Dedifferentiated amniotic fluid mesenchymal stem cell (primary cell): ENCODE measurements at regions not wholly inside any gene's neighbourhood (a gene's known extent, or its start where the extent isn't known, plus 50 kb on each side); places are given as distances from the start of the nearest gene placed in this dataset.

ENCODE experiments used
- DNase-seq: peaks from one replicate; pipeline ENCODE4 v3.0.0-alpha.2; 2016; ENCODE audit errors: extremely low spot score

GRCh38 chr1:221626041-221626440 is 115.8 kb downstream of the DUSP10 start:
- DNase-seq = no peak

GRCh38 chr1:221630236-221630635 is 111.7 kb downstream of the DUSP10 start:
- no peak for DNase-seq

DNA sequence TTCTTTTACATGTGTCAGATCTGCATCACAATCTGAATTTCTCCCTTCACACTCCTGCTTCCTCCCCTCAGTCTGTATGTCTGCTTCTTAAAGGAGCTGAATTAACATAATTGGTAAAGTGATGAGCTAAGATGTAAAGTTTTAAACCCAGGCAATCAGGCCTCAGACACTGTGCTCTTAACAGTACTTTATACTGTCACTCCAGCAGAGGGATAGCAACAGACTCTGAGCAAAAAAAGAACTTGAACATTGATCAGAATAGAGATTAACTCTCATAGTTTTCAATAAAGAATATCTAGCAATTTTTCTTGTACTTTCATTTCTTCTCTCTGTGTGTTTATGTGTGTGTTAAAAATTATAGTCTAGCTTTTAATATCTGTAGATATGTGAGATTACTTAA is 110.3 kb downstream of the DUSP10 start:
- no peak for DNase-seq

- no peak for DNase-seq
Observed at GRCh38 chr1:221632072-221632471, 109.8 kb downstream of the DUSP10 start.

DNA sequence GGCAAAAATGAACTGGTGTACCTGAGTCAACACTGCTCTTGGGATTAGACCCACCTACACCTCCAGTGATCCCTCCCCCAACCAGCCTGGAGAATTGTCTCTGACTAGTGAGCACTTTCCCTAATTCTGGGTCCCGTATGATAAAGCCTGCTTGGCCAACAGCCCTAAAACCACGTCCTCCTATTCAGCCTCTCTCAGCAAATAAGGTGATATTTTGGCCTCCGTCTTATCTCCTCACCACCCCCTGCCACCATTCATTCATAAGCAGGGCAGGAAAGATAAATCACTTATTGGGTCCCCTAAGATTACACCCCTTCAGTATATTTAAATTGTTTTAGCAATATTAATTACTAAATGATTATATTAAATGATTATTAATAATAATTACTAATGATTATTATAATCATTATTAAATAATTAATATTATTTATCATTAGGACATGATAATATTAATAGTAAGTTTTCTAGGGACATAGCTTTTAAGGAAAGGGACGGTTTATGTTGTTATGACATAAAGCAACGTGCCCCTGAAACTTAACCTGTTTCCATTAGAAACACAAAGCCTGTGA is 108.0 kb downstream of the DUSP10 start:
- DNase-seq = no peak

DNA sequence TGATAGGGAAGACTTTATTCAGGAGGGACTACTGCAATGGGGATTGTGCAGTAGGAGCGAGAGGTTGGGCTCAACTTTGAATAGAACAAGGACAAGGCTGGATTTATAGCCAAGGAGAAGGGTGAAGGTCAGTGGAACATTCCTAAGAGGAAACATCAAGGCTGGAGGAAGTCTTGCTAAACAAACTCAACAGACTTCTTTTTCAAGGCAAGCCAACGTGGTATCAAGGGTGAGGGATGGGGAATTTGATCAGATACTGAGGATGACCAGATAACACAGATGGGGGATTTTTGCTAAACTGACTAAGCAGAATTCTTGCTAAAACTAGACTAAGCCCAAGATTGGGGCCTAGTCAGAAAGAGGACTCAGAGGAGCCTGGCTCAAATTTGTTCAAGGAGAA is 107.3 kb downstream of the DUSP10 start:
- no peak for DNase-seq

DNA sequence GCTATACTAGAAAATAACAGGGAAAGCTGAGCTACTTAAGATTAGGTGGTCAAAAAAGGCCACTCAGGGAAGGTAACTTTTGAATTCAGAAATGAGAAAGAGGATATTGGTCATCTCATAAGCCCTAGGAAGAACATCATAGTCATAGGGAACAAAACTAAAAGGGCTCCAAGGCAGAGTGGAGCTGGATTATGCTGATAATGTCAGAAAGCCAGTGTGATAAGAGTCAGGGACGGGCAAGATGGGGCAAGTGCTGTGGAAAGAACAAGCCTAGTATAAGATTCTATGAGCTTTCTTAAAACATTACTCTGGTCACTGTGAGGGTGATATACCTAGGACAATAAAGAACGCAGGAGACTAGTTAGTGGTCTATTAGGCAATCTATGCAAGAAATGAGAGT is 106.6 kb downstream of the DUSP10 start:
- no peak for DNase-seq

- no peak for DNase-seq
Observed at GRCh38 chr1:221636096-221636495, 105.8 kb downstream of the DUSP10 start.

DNA sequence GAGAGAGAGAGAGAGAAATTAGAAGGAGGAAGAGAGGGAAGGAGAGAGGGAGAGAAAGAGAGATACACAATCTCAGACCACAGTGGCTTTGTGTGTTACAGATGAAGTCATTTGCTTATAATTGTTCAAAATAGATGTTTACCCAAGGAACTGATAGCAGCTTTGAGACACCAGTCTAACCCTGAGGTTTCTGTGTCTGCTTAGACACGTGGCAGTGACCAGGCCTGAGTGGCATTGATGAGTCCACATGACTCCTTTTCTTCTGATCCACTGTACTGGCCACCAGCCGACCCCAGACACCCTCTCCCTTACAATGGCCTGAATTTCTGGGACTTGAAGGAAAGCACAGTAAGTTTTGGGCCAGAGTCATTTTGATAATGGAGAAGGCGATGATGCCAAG is 104.9 kb downstream of the DUSP10 start:
- no peak for DNase-seq

DNA sequence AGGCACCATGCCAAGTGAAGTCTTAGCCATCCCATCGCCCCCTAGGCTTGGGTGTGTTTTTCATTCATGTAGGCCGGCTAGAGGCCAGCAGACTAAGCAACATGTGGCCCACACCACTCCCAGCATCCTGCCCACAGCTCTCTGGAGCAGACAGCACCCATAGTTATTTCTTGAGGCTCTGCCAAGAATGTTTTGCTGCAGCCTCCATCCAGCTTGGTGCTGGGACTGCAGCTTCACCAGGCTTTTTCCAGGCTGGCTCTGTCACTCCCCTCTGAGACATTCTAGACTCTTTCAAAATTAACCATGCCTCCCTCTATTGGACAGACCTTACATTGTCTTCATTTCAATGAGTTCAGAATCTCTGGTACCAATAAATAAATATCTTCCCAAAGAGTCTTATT is 104.2 kb downstream of the DUSP10 start:
- no peak for DNase-seq

DNA sequence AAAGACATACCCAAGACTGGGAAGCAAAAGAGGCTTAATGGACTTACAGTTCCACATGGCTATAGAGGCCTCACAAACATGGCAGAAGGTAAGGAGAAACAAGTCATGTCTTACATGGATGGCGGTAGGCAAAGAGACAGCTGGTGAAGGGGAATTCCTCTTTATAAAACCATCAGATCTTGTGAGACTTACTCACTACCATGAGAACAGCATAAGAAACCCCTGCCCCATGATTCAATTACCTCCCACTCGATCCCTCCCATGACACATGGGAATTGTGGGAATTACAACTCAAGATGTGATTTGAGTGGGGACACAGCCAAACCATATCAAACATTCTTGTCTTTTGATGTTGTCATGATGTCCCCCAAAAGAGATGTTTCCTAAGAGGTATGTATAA is 103.3 kb downstream of the DUSP10 start:
- no peak for DNase-seq

GRCh38 chr1:221641811-221642210 is 100.1 kb downstream of the DUSP10 start:
- DNase-seq = no peak

GRCh38 chr1:221643404-221644144 is 98.3 kb downstream of the DUSP10 start:
- DNase-seq = peak; percentile 14

- DNase-seq = no peak
Observed at GRCh38 chr1:221644145-221644448, 97.8 kb downstream of the DUSP10 start.

GRCh38 chr1:221644663-221645258 is 97.1 kb downstream of the DUSP10 start:
- no peak for DNase-seq

- DNase-seq = no peak
Observed at GRCh38 chr1:221648201-221648600, 93.7 kb downstream of the DUSP10 start.
